ENCODE measurements at regions not wholly inside any gene's neighbourhood (a gene's known extent, or its start where the extent isn't known, plus 50 kb on each side); places are given as distances from the start of the nearest gene placed in this dataset.

DNA sequence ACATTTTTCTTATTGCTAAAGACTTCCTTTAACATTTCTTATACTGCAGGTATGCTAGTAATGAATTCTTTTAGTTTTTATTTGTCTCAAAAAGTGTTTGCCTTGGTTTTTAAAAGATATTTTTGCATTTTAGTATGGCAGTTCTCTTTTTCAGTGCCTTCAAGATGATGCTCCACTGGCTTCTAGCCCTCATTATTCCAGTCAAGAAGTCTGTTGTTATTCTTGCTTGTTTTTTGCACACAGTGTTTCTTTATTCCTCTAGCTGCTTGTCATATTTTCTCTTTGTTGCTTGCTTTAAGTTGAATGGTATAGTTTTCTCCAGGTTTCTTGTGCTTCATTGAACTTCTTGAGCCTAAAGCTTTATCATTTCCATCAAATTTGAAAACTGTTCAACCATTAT is 158.0 kb upstream of the SPHKAP start (continued):
- no peak for TF ChIP-seq ZNF8 (CRISPR knock-in tag; IDR thresholded peaks at IDR 0.05)
- no peak for TF ChIP-seq TOX (CRISPR knock-in tag; IDR thresholded peaks at IDR 0.05; ENCODE audit: borderline replicate concordance)
- no peak for TF ChIP-seq SNAI2 (CRISPR knock-in tag; IDR thresholded peaks at IDR 0.05)
- no peak for TF ChIP-seq ZFP30 (CRISPR knock-in tag; IDR thresholded peaks at IDR 0.05)
- no peak for TF ChIP-seq TSHZ2 (CRISPR knock-in tag; IDR thresholded peaks at IDR 0.05)
- no peak for TF ChIP-seq ZNF565 (CRISPR knock-in tag; conservative IDR thresholded peaks at IDR 0.05; ENCODE audit: low read depth)
- no peak for TF ChIP-seq TCF4 (CRISPR knock-in tag; IDR thresholded peaks at IDR 0.05; ENCODE audit: borderline replicate concordance)

DNA sequence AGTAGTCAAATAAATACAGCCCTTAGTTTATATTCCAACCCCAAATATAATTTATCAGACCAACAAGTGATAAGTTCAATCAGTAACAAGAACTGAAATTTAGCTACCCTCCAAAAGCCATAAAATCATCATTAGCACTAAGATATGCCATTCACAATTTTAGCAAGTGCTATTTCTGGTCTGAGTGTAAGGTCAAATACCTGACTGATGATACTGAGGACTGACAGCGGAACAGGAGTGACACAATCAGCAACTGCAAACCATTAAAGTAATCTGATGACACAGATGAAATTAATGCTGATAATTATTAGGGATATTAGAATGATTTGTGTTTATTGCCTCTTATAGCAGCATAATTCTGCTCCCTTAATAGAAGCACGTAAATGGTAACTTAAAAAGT is 152.7 kb upstream of the SPHKAP start:
- TF ChIP-seq POU6F1 (CRISPR knock-in tag; IDR thresholded peaks at IDR 0.05; ENCODE audit: borderline replicate concordance, low read depth) (no peak), ESRRG (CRISPR knock-in tag; IDR thresholded peaks at IDR 0.05) (no peak), ZFP30 (CRISPR knock-in tag; IDR thresholded peaks at IDR 0.05) (no peak), TSHZ2 (CRISPR knock-in tag; IDR thresholded peaks at IDR 0.05) (no peak), TOX (CRISPR knock-in tag; IDR thresholded peaks at IDR 0.05; ENCODE audit: borderline replicate concordance) (no peak), PPARA (CRISPR knock-in tag; IDR thresholded peaks at IDR 0.05; ENCODE audit: borderline replicate concordance) (no peak), PATZ1 (CRISPR knock-in tag; IDR thresholded peaks at IDR 0.05; ENCODE audit: borderline replicate concordance) (no peak), ZNF8 (CRISPR knock-in tag; IDR thresholded peaks at IDR 0.05) (no peak), ZFP3 (CRISPR knock-in tag; IDR thresholded peaks at IDR 0.05) (no peak), ZNF565 (CRISPR knock-in tag; conservative IDR thresholded peaks at IDR 0.05; ENCODE audit: low read depth) (no peak), TCF4 (CRISPR knock-in tag; IDR thresholded peaks at IDR 0.05; ENCODE audit: borderline replicate concordance) (no peak)
- TF ChIP-seq, protein P1, sequence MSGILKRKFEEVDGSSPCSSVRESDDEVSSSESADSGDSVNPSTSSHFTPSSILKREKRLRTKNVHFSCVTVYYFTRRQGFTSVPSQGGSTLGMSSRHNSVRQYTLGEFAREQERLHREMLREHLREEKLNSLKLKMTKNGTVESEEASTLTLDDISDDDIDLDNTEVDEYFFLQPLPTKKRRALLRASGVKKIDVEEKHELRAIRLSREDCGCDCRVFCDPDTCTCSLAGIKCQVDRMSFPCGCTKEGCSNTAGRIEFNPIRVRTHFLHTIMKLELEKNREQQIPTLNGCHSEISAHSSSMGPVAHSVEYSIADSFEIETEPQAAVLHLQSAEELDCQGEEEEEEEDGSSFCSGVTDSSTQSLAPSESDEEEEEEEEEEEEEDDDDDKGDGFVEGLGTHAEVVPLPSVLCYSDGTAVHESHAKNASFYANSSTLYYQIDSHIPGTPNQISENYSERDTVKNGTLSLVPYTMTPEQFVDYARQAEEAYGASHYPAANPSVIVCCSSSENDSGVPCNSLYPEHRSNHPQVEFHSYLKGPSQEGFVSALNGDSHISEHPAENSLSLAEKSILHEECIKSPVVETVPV (CRISPR knock-in tag; IDR thresholded peaks at IDR 0.05) = no peak
- no peak for ATAC-seq

GRCh38 chr2:228329282-228329681 is 147.8 kb upstream of the SPHKAP start:
- ATAC-seq = no peak

More at GRCh38 chr2:228329282-228329681, 147.8 kb upstream of the SPHKAP start:
- no peak for TF ChIP-seq BACH2 (CRISPR knock-in tag; IDR thresholded peaks at IDR 0.05; ENCODE audit: borderline replicate concordance)
- TF ChIP-seq, protein P2, sequence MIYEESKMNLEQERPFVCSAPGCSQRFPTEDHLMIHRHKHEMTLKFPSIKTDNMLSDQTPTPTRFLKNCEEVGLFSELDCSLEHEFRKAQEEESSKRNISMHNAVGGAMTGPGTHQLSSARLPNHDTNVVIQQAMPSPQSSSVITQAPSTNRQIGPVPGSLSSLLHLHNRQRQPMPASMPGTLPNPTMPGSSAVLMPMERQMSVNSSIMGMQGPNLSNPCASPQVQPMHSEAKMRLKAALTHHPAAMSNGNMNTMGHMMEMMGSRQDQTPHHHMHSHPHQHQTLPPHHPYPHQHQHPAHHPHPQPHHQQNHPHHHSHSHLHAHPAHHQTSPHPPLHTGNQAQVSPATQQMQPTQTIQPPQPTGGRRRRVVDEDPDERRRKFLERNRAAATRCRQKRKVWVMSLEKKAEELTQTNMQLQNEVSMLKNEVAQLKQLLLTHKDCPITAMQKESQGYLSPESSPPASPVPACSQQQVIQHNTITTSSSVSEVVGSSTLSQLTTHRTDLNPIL (CRISPR knock-in tag; IDR thresholded peaks at IDR 0.05; ENCODE audit: low read depth) = no peak
- no peak for TF ChIP-seq ESRRG (CRISPR knock-in tag; IDR thresholded peaks at IDR 0.05)
- TF ChIP-seq ZNF70 (CRISPR knock-in tag; IDR thresholded peaks at IDR 0.05) = no peak
- TF ChIP-seq ZNF565 (CRISPR knock-in tag; conservative IDR thresholded peaks at IDR 0.05; ENCODE audit: low read depth) = no peak
- no peak for TF ChIP-seq GLIS3 (CRISPR knock-in tag; IDR thresholded peaks at IDR 0.05)
- no peak for TF ChIP-seq ARNTL (CRISPR knock-in tag; IDR thresholded peaks at IDR 0.05; ENCODE audit: borderline replicate concordance, low read depth)
- TF ChIP-seq TCF4 (CRISPR knock-in tag; IDR thresholded peaks at IDR 0.05; ENCODE audit: borderline replicate concordance) = no peak
- no peak for TF ChIP-seq ISL1 (CRISPR knock-in tag; IDR thresholded peaks at IDR 0.05)

All from SK-N-SH treated with all-trans-retinoic acid at 6 μM for 48 hours (cell line).